ENCODE measurements at regions not wholly inside any gene's neighbourhood (a gene's known extent, or its start where the extent isn't known, plus 50 kb on each side); places are given as distances from the start of the nearest gene placed in this dataset.

- CTCF ChIA-PET: no interaction called here
- H3K9me3 Mint-ChIP-seq: peaks cover 3% of the 10 kb centered on the region
- no peak for ATAC-seq
- H3K4me1 Mint-ChIP-seq (ENCODE audit: low read depth): no peaks in the 10 kb centered on the region
- POLR2A ChIA-PET: no interaction called here
- no peak for TF ChIP-seq CTCF (IDR thresholded peaks at IDR 0.05)
- H3K27me3 Mint-ChIP-seq: no peaks in the 10 kb centered on the region
- intact Hi-C loops (cut with micrococcal nuclease): no loop called here
- no peak for DNase-seq
- no peaks in the 10 kb centered on the region for H3K36me3 Mint-ChIP-seq (ENCODE audit: low read depth)
- no peak overlapping the region for H3K27ac Mint-ChIP-seq
- no peak overlapping the region for H3K4me3 Mint-ChIP-seq
These were observed 667.4 kb downstream of the NTRK3 start for GRCh38 chr15:87589134-87589533.

GRCh38 chr15:87582169-87582568, 674.4 kb downstream of the NTRK3 start:
- intact Hi-C loops (cut with micrococcal nuclease): no loop called here
- ChIA-PET POLR2A (no interaction called here), CTCF (no interaction called here)
- DNase-seq: no peak
- TF ChIP-seq CTCF (IDR thresholded peaks at IDR 0.05): no peak
- no peaks in the 10 kb centered on the region for H3K4me1 Mint-ChIP-seq (ENCODE audit: low read depth)
- no peak for ATAC-seq
- no peaks in the 10 kb centered on the region for H3K36me3 Mint-ChIP-seq (ENCODE audit: low read depth)
- H3K9me3 Mint-ChIP-seq: no peaks in the 10 kb centered on the region
- no peak overlapping the region for H3K27ac Mint-ChIP-seq
- no peaks in the 10 kb centered on the region for H3K27me3 Mint-ChIP-seq
- H3K4me3 Mint-ChIP-seq: no peak overlapping the region

GRCh38 chr15:87579537-87579936, 677.0 kb downstream of the NTRK3 start:
- POLR2A ChIA-PET: no interaction called here
- CTCF ChIA-PET: no interaction called here
- intact Hi-C loops (cut with micrococcal nuclease): no loop called here

GRCh38 chr15:87578776-87579175, 677.8 kb downstream of the NTRK3 start:
- ChIA-PET POLR2A (no interaction called here), CTCF (no interaction called here)
- H3K27me3 Mint-ChIP-seq: no peaks in the 10 kb centered on the region
- no peaks in the 10 kb centered on the region for H3K4me1 Mint-ChIP-seq (ENCODE audit: low read depth)
- DNase-seq (no peak), ATAC-seq (no peak)
- TF ChIP-seq CTCF (IDR thresholded peaks at IDR 0.05): no peak
- no peak overlapping the region for H3K4me3 Mint-ChIP-seq
- intact Hi-C loops (cut with micrococcal nuclease): no loop called here
- H3K36me3 Mint-ChIP-seq (ENCODE audit: low read depth): no peaks in the 10 kb centered on the region
- no peak overlapping the region for H3K27ac Mint-ChIP-seq
- H3K9me3 Mint-ChIP-seq: no peaks in the 10 kb centered on the region

More at GRCh38 chr15:87579537-87579936, 677.0 kb downstream of the NTRK3 start:
- TF ChIP-seq CTCF (IDR thresholded peaks at IDR 0.05): no peak
- Mint-ChIP-seq H3K4me3 (no peak overlapping the region), H3K9me3 (no peaks in the 10 kb centered on the region), H3K27me3 (no peaks in the 10 kb centered on the region), H3K27ac (no peak overlapping the region), H3K36me3 (ENCODE audit: low read depth) (no peaks in the 10 kb centered on the region), H3K4me1 (ENCODE audit: low read depth) (no peaks in the 10 kb centered on the region)
- DNase-seq (no peak), ATAC-seq (no peak)

GRCh38 chr15:87577336-87577735, 679.2 kb downstream of the NTRK3 start:
- no peaks in the 10 kb centered on the region for H3K4me1 Mint-ChIP-seq (ENCODE audit: low read depth)
- POLR2A ChIA-PET: no interaction called here
- no peak overlapping the region for H3K4me3 Mint-ChIP-seq
- no peaks in the 10 kb centered on the region for H3K36me3 Mint-ChIP-seq (ENCODE audit: low read depth)
- H3K9me3 Mint-ChIP-seq: no peaks in the 10 kb centered on the region
- DNase-seq (no peak), ATAC-seq (no peak)
- CTCF ChIA-PET: no interaction called here
- TF ChIP-seq CTCF (IDR thresholded peaks at IDR 0.05): no peak
- no peak overlapping the region for H3K27ac Mint-ChIP-seq
- intact Hi-C loops (cut with micrococcal nuclease): no loop called here
- H3K27me3 Mint-ChIP-seq: no peaks in the 10 kb centered on the region
